T47D (cell line): ENCODE measurements at regions not wholly inside any gene's neighbourhood (a gene's known extent, or its start where the extent isn't known, plus 50 kb on each side); places are given as distances from the start of the nearest gene placed in this dataset.

ENCODE experiments used
- DNase-seq, 2 experiments: peaks; one replicate each; pipeline versions ENCODE4 v3.0.0 to v3.0.0-alpha.2; 2011 to 2012; ENCODE audit warnings: low read depth in 1 of 2, low spot score in 1 of 2
- JUND ChIP-seq: IDR thresholded peaks from 2 replicates; pipeline ENCODE4 v1.6.1; 2012; ENCODE audit warnings: low read depth
- in situ Hi-C: cut with HindIII; loops from 2 replicates; pipeline ENCODE4 v1.10.0; 2016; ENCODE audit warnings: low sequenced_read_pairs, low pct_unique_long_range_greater_than_20kb

GRCh38 chr10:131620904-131621303 lies 279.9 kb upstream of the PPP2R2D start:
- TF ChIP-seq JUND, result no peak
- in situ Hi-C loops, result no loop called here
- DNase-seq, result no peak

GRCh38 chr10:131621784-131622624 lies 278.8 kb upstream of the PPP2R2D start:
- in situ Hi-C loops, result no loop called here
- no peak for TF ChIP-seq JUND
- no peak for DNase-seq

GRCh38 chr10:131625041-131625440 lies 275.8 kb upstream of the PPP2R2D start:
- TF ChIP-seq JUND, result no peak
- in situ Hi-C loops, result no loop called here
- no peak for DNase-seq

GRCh38 chr10:131626274-131626673 lies 274.5 kb upstream of the PPP2R2D start:
- TF ChIP-seq JUND, result no peak
- DNase-seq, result no peak
- in situ Hi-C loops, result no loop called here

GRCh38 chr10:131629026-131629770 lies 271.6 kb upstream of the PPP2R2D start:
- no peak for DNase-seq
- in situ Hi-C loops, result no loop called here
- no peak for TF ChIP-seq JUND

GRCh38 chr10:131630772-131631258 lies 270.0 kb upstream of the PPP2R2D start:
- TF ChIP-seq JUND, result no peak
- in situ Hi-C loops, result no loop called here
- no peak for DNase-seq

- no peak for TF ChIP-seq JUND
- DNase-seq, result no peak
- in situ Hi-C loops, result no loop called here
Measured at GRCh38 chr10:131631619-131632018, 269.2 kb upstream of the PPP2R2D start.

GRCh38 chr10:131635564-131636015 lies 265.2 kb upstream of the PPP2R2D start:
- no peak for TF ChIP-seq JUND
- in situ Hi-C loops, result no loop called here
- DNase-seq, result peak in 1 of 2 experiments; percentile 32

GRCh38 chr10:131636116-131636515 lies 264.7 kb upstream of the PPP2R2D start:
- no peak for DNase-seq
- in situ Hi-C loops, result no loop called here
- TF ChIP-seq JUND, result no peak

GRCh38 chr10:131636841-131637724 lies 263.7 kb upstream of the PPP2R2D start:
- in situ Hi-C loops, result no loop called here
- TF ChIP-seq JUND, result no peak

GRCh38 chr10:131638049-131638879 lies 262.5 kb upstream of the PPP2R2D start:
- DNase-seq, result no peak
- in situ Hi-C loops, result no loop called here
- TF ChIP-seq JUND, result no peak

More at GRCh38 chr10:131636841-131637724, 263.7 kb upstream of the PPP2R2D start:
- DNase-seq, result no peak
